ENCODE measurements at regions not wholly inside any gene's neighbourhood (a gene's known extent, or its start where the extent isn't known, plus 50 kb on each side); places are given as distances from the start of the nearest gene placed in this dataset.

DNA sequence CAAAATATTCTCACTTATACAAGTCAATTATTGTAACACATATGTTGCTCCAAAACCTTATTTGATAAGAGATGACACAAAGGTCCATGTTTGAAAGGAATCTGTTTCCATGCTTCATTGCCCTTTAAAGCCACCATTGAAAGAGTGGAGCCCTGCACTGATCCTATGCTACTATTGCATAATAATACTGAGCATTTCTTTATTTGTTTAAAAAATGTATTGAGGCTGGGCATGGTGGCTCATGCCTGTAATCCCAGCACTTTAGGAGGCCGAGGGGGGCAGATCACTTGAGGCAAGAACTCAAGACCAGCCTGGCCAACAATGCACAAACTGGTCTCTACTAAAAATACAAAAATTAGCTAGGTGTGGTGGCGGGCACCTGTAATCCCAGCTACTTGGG lies 178.8 kb upstream of the STARD13 start:
- Histone ChIP-seq H3K36me3 (ENCODE audit: control insufficient read depth, insufficient read depth, low read length) (no peaks in the 10 kb centered on the region), H3K4me3 (replicated peaks; ENCODE audit: low read depth, low read length) (no peak overlapping the region), H3K27me3 (replicated peaks; ENCODE audit: control insufficient read depth, insufficient read depth, low read length) (no peaks in the 10 kb centered on the region)
- no peak for DNase-seq (ENCODE audit: extremely low read depth, insufficient read length)
- TF ChIP-seq, protein P1, sequence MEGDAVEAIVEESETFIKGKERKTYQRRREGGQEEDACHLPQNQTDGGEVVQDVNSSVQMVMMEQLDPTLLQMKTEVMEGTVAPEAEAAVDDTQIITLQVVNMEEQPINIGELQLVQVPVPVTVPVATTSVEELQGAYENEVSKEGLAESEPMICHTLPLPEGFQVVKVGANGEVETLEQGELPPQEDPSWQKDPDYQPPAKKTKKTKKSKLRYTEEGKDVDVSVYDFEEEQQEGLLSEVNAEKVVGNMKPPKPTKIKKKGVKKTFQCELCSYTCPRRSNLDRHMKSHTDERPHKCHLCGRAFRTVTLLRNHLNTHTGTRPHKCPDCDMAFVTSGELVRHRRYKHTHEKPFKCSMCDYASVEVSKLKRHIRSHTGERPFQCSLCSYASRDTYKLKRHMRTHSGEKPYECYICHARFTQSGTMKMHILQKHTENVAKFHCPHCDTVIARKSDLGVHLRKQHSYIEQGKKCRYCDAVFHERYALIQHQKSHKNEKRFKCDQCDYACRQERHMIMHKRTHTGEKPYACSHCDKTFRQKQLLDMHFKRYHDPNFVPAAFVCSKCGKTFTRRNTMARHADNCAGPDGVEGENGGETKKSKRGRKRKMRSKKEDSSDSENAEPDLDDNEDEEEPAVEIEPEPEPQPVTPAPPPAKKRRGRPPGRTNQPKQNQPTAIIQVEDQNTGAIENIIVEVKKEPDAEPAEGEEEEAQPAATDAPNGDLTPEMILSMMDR (IDR thresholded peaks at IDR 0.05; ENCODE audit: insufficient read depth, low read length, poor library complexity, severe bottlenecking) = no peak

DNA sequence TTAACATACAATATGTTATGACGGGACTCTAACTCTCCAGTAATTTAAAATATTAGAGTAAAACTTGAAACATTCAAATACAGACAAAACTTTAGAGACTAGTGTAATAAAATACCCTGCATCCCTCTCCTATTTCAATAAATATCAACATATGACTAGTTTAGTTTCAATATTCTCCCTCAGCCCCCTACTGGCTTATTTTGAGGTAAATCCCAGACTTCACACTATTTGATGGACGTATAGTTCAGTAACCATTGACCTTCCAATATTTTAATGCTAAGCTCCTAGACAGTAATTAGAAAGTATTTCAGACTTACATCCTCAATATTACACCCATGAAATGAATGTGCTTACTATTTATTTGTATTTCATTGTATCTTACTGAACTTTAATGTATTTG lies 180.7 kb upstream of the STARD13 start:
- Histone ChIP-seq H3K36me3 (ENCODE audit: control insufficient read depth, insufficient read depth, low read length) (no peaks in the 10 kb centered on the region), H3K27me3 (replicated peaks; ENCODE audit: control insufficient read depth, insufficient read depth, low read length) (no peaks in the 10 kb centered on the region), H3K4me3 (replicated peaks; ENCODE audit: low read depth, low read length) (no peak overlapping the region)
- TF ChIP-seq, protein P1 (IDR thresholded peaks at IDR 0.05; ENCODE audit: insufficient read depth, low read length, poor library complexity, severe bottlenecking) = peak; percentile 1
- no peak for DNase-seq (ENCODE audit: extremely low read depth, insufficient read length)

GRCh38 chr13:33467556-33467955 lies 182.0 kb upstream of the STARD13 start:
- TF ChIP-seq, protein P1 (IDR thresholded peaks at IDR 0.05; ENCODE audit: insufficient read depth, low read length, poor library complexity, severe bottlenecking) = no peak
- Histone ChIP-seq H3K27me3 (replicated peaks; ENCODE audit: control insufficient read depth, insufficient read depth, low read length) (no peaks in the 10 kb centered on the region), H3K36me3 (ENCODE audit: control insufficient read depth, insufficient read depth, low read length) (no peaks in the 10 kb centered on the region), H3K4me3 (replicated peaks; ENCODE audit: low read depth, low read length) (no peak overlapping the region)
- no peak for DNase-seq (ENCODE audit: extremely low read depth, insufficient read length)

- H3K27me3 ChIP-seq (replicated peaks; ENCODE audit: control insufficient read depth, insufficient read depth, low read length) = no peaks in the 10 kb centered on the region
- TF ChIP-seq, protein P1 (IDR thresholded peaks at IDR 0.05; ENCODE audit: insufficient read depth, low read length, poor library complexity, severe bottlenecking) = no peak
- no peak for DNase-seq (ENCODE audit: extremely low read depth, insufficient read length)
- no peak overlapping the region for H3K4me3 ChIP-seq (replicated peaks; ENCODE audit: low read depth, low read length)
- no peaks in the 10 kb centered on the region for H3K36me3 ChIP-seq (ENCODE audit: control insufficient read depth, insufficient read depth, low read length)
These were observed 185.6 kb upstream of the STARD13 start for GRCh38 chr13:33471204-33471603.

- Histone ChIP-seq H3K4me3 (replicated peaks; ENCODE audit: low read depth, low read length) (no peak overlapping the region), H3K27me3 (replicated peaks; ENCODE audit: control insufficient read depth, insufficient read depth, low read length) (no peaks in the 10 kb centered on the region), H3K36me3 (ENCODE audit: control insufficient read depth, insufficient read depth, low read length) (no peaks in the 10 kb centered on the region)
- TF ChIP-seq, protein P1 (IDR thresholded peaks at IDR 0.05; ENCODE audit: insufficient read depth, low read length, poor library complexity, severe bottlenecking) = no peak
- no peak for DNase-seq (ENCODE audit: extremely low read depth, insufficient read length)
These were observed 186.9 kb upstream of the STARD13 start for GRCh38 chr13:33472446-33472845.

DNA sequence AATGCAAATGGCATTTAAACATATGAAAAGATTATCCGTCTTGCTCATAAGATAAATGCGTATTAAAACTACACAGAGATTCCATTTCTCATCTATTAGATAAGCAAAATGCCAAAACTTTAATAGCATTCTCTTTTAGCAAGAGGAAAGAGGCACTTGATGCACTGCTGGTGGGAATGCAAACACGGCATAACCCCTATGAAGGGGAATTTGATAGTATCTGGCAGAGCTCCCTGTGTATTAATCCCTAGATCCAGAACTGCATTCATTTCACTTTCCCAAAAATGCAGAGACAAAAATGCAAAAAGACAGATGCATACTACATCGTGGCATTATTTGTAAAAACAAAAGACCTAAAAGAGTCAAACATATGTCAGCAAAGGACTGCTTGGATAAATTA lies 193.6 kb upstream of the STARD13 start:
- DNase-seq (ENCODE audit: extremely low read depth, insufficient read length) = no peak

More for the DNA sequence above, 193.6 kb upstream of the STARD13 start:
- H3K27me3 ChIP-seq (replicated peaks; ENCODE audit: control insufficient read depth, insufficient read depth, low read length) = no peaks in the 10 kb centered on the region
- TF ChIP-seq, protein P1 (IDR thresholded peaks at IDR 0.05; ENCODE audit: insufficient read depth, low read length, poor library complexity, severe bottlenecking) = no peak
- H3K36me3 ChIP-seq (ENCODE audit: control insufficient read depth, insufficient read depth, low read length) = no peaks in the 10 kb centered on the region
- H3K4me3 ChIP-seq (replicated peaks; ENCODE audit: low read depth, low read length) = no peak overlapping the region

Measured in GM06990 (cell line).